Mammary epithelial cell (primary cell): ENCODE measurements at regions not wholly inside any gene's neighbourhood (a gene's known extent, or its start where the extent isn't known, plus 50 kb on each side); places are given as distances from the start of the nearest gene placed in this dataset.

Source experiments
- CTCF ChIP-seq, 2 donors: IDR thresholded peaks in 1 of 2; conservative IDR thresholded peaks in 1 of 2; 2 replicates each; pipeline ENCODE4 v1.5.1; 2011 to 2012; ENCODE audit warnings: inconsistent platforms in 2 of 2, low read length in 2 of 2, mild to moderate bottlenecking in 2 of 2, control low read depth in 1 of 2, low read depth in 1 of 2; ENCODE audit not compliant: insufficient read depth in 1 of 2; ENCODE audit errors: extremely low read depth in 1 of 2
- EZH2 ChIP-seq: IDR thresholded peaks from 2 replicates; pipeline ENCODE4 v1.6.1; 2012; ENCODE audit warnings: low read length, inconsistent platforms, borderline replicate concordance

- TF ChIP-seq CTCF (conservative IDR thresholded peaks at IDR 0.05 in 1 of 2, IDR thresholded peaks at IDR 0.05 in 1 of 2; ENCODE audit: extremely low read depth in 1 of 2, insufficient read depth in 1 of 2, low read depth in 1 of 2, low read length in 2 of 2) (no peak), EZH2 (no peak)
Measured at GRCh38 chr20:22452442-22453011, 131.8 kb downstream of the FOXA2 start.
